Femur (tissue), 1 donor: ENCODE measurements at regions not wholly inside any gene's neighbourhood (a gene's known extent, or its start where the extent isn't known, plus 50 kb on each side); places are given as distances from the start of the nearest gene placed in this dataset.
"Not testable (repeated sequence)": the region's sequence is repeated elsewhere in the genome, so short reads cannot be mapped to it uniquely, and the experiment has no call there.

Source experiments
- DNase-seq: peaks from one replicate; pipeline ENCODE4 v3.0.0-alpha.2; 2017

- no peak for DNase-seq
These were observed 178.7 kb upstream of the PRSS58 start for GRCh38 chr7:142436601-142437000.

- DNase-seq = not testable (repeated sequence)
These were observed 177.7 kb upstream of the PRSS58 start for GRCh38 chr7:142435606-142436005.

- no peak for DNase-seq
These were observed 176.9 kb upstream of the PRSS58 start for GRCh38 chr7:142434666-142435167.

GRCh38 chr7:142434133-142434532 lies 176.3 kb upstream of the PRSS58 start:
- not testable (repeated sequence) for DNase-seq

GRCh38 chr7:142432377-142432776 lies 174.5 kb upstream of the PRSS58 start:
- DNase-seq = no peak

GRCh38 chr7:142431491-142431890 lies 173.6 kb upstream of the PRSS58 start:
- no peak for DNase-seq

- no peak for DNase-seq
These were observed 170.2 kb upstream of the PRSS58 start for GRCh38 chr7:142428094-142428493.

- no peak for DNase-seq
These were observed 167.4 kb upstream of the PRSS58 start for GRCh38 chr7:142425281-142425680.

- DNase-seq = no peak
These were observed 164.8 kb upstream of the PRSS58 start for GRCh38 chr7:142422621-142423020.

- no peak for DNase-seq
These were observed 162.9 kb upstream of the PRSS58 start for GRCh38 chr7:142420554-142421362.

- no peak for DNase-seq
These were observed 160.5 kb upstream of the PRSS58 start for GRCh38 chr7:142418326-142418725.

GRCh38 chr7:142414915-142415314 lies 157.1 kb upstream of the PRSS58 start:
- DNase-seq = no peak

GRCh38 chr7:142414135-142414534 lies 156.3 kb upstream of the PRSS58 start:
- DNase-seq = no peak

- no peak for DNase-seq
These were observed 155.6 kb upstream of the PRSS58 start for GRCh38 chr7:142413280-142414000.

- DNase-seq = no peak
These were observed 154.8 kb upstream of the PRSS58 start for GRCh38 chr7:142412551-142413193.

GRCh38 chr7:142409471-142409870 lies 151.6 kb upstream of the PRSS58 start:
- DNase-seq = no peak

- no peak for DNase-seq
These were observed 150.9 kb upstream of the PRSS58 start for GRCh38 chr7:142408794-142409193.

GRCh38 chr7:142407939-142408570 lies 150.2 kb upstream of the PRSS58 start:
- DNase-seq = no peak

GRCh38 chr7:142405122-142405765 lies 147.4 kb upstream of the PRSS58 start:
- no peak for DNase-seq

- no peak for DNase-seq
These were observed 144.1 kb upstream of the PRSS58 start for GRCh38 chr7:142401951-142402350.

- DNase-seq = no peak
These were observed 142.2 kb upstream of the PRSS58 start for GRCh38 chr7:142400042-142400533.
